HL-60 (cell line): ENCODE measurements at regions not wholly inside any gene's neighbourhood (a gene's known extent, or its start where the extent isn't known, plus 50 kb on each side); places are given as distances from the start of the nearest gene placed in this dataset.

Source experiments
- CTCF ChIP-seq: IDR thresholded peaks from one replicate; pipeline ENCODE4 v1.5.1; 2011; ENCODE audit warnings: low read length, control low read depth, inconsistent platforms; ENCODE audit not compliant: insufficient read depth
- POLR2AphosphoS5 ChIP-seq: IDR thresholded peaks from 2 replicates; pipeline ENCODE4 v1.6.1; 2012; ENCODE audit warnings: low read depth
- REST ChIP-seq: IDR thresholded peaks from 2 replicates; pipeline ENCODE4 v1.6.1; 2012; ENCODE audit warnings: low read depth; ENCODE audit not compliant: insufficient replicate concordance
- SPI1 ChIP-seq: IDR thresholded peaks from 2 replicates; pipeline ENCODE4 v1.6.1; 2012; ENCODE audit warnings: low read depth, mild to moderate bottlenecking, borderline replicate concordance

GRCh38 chr2:156745619-156746018 is 309.4 kb downstream of the GPD2 start:
- TF ChIP-seq CTCF (no peak), POLR2AphosphoS5 (no peak), REST (no peak), SPI1 (no peak)
